ENCODE measurements at regions not wholly inside any gene's neighbourhood (a gene's known extent, or its start where the extent isn't known, plus 50 kb on each side); places are given as distances from the start of the nearest gene placed in this dataset.

GRCh38 chr5:15103130-15103529 lies 231.6 kb upstream of the ANKH start:
- ChIA-PET CTCF (interaction anchor here (2.0 to 2.1 kb wide), 2 partner anchors 25 to 722 kb away, joined by 4 to 9 read pairs; no protein-coding TSS in a partner anchor), SMC1A (ENCODE audit: uncharacterized antibody, unreplicated experiment) (interaction anchor here (1.0 to 2.6 kb wide), 2 partner anchors 9 to 722 kb away, joined by 4 to 7 read pairs; no protein-coding TSS in a partner anchor), POLR2A (no interaction called here), RAD21 (ENCODE audit: unreplicated experiment) (interaction anchor here (0.9 kb wide), 1 partner anchor 719 kb away, joined by 3 read pairs; no protein-coding TSS in a partner anchor)
- no peaks in the 10 kb centered on the region for H3K36me3 ChIP-seq (ENCODE audit: control insufficient read depth in 2 of 2, insufficient read depth in 2 of 2, low read length in 1 of 2)
- H3K4me1 ChIP-seq (ENCODE audit: control insufficient read depth, insufficient read depth, low read length): no peaks in the 10 kb centered on the region
- intact Hi-C loops (cut with micrococcal nuclease; ENCODE audit: unreplicated experiment) (no loop called here), in situ Hi-C loops (cut with MboI) (loop anchor here (10.0 kb wide), 1 partner anchor 722 kb away; no protein-coding TSS in a partner anchor)
- no peak overlapping the region for H3K4me2 ChIP-seq (ENCODE audit: control insufficient read depth, insufficient read depth)
- H3K27me3 ChIP-seq (replicated peaks in 1 of 2; ENCODE audit: control insufficient read depth in 2 of 2, insufficient read depth in 2 of 2, low read length in 1 of 2): no peaks in the 10 kb centered on the region
- no peak for DNase-seq (ENCODE audit: low read depth, low spot score)
- no peak for ATAC-seq
- no peaks in the 10 kb centered on the region for H4K20me1 ChIP-seq (ENCODE audit: control insufficient read depth, insufficient read depth)
- H3K27ac ChIP-seq (ENCODE audit: control insufficient read depth, insufficient read depth): no peak overlapping the region
- BruUV-seq (replicated peaks): no TSS peak
- no peak overlapping the region for H3K4me3 ChIP-seq
- no peaks in the 10 kb centered on the region for H3K79me2 ChIP-seq (ENCODE audit: control insufficient read depth, insufficient read depth, low read length)
- no peak overlapping the region for H3K9ac ChIP-seq (ENCODE audit: control insufficient read depth, insufficient read depth, low read length)
- FAIRE-seq: no peak
- WGBS (ENCODE audit: insufficient coverage, insufficient replicate concordance, low lambda C conversion rate, missing lambda C conversion rate): 2% methylated on average over 5 of the region's 5 CpGs
- H2AFZ ChIP-seq (ENCODE audit: control insufficient read depth, low read depth, low read length): no peak overlapping the region
- TF ChIP-seq BACH1 (IDR thresholded peaks at IDR 0.05; ENCODE audit: borderline replicate concordance): no peak
- TF ChIP-seq WRNIP1 (IDR thresholded peaks at IDR 0.05; ENCODE audit: borderline replicate concordance, low read depth, low read length): no peak
- no peak for TF ChIP-seq ZBTB33 (IDR thresholded peaks at IDR 0.05)
- TF ChIP-seq IKZF2 (IDR thresholded peaks at IDR 0.05): no peak
- TF ChIP-seq PAX8 (IDR thresholded peaks at IDR 0.05): no peak
- no peak for TF ChIP-seq HDAC2 (IDR thresholded peaks at IDR 0.05)
- no peaks in the 10 kb centered on the region for H3K9me3 ChIP-seq (replicated peaks; ENCODE audit: control insufficient read depth, insufficient read depth, low read length)

GRCh38 chr5:15097552-15097951 lies 226.0 kb upstream of the ANKH start:
- POLR2A ChIA-PET: no interaction called here
- Histone ChIP-seq H3K36me3 (ENCODE audit: control insufficient read depth in 2 of 2, insufficient read depth in 2 of 2, low read length in 1 of 2) (no peaks in the 10 kb centered on the region), H3K4me2 (ENCODE audit: control insufficient read depth, insufficient read depth) (no peak overlapping the region), H3K4me1 (ENCODE audit: control insufficient read depth, insufficient read depth, low read length) (no peaks in the 10 kb centered on the region), H3K27me3 (replicated peaks in 1 of 2; ENCODE audit: control insufficient read depth in 2 of 2, insufficient read depth in 2 of 2, low read length in 1 of 2) (no peaks in the 10 kb centered on the region), H3K9ac (ENCODE audit: control insufficient read depth, insufficient read depth, low read length) (no peak overlapping the region), H2AFZ (ENCODE audit: control insufficient read depth, low read depth, low read length) (no peak overlapping the region), H3K27ac (ENCODE audit: control insufficient read depth, insufficient read depth) (no peak overlapping the region), H4K20me1 (ENCODE audit: control insufficient read depth, insufficient read depth) (no peaks in the 10 kb centered on the region), H3K4me3 (no peak overlapping the region), H3K9me3 (replicated peaks; ENCODE audit: control insufficient read depth, insufficient read depth, low read length) (no peaks in the 10 kb centered on the region), H3K79me2 (ENCODE audit: control insufficient read depth, insufficient read depth, low read length) (no peaks in the 10 kb centered on the region)
- no peak for DNase-seq (ENCODE audit: low read depth, low spot score)
- intact Hi-C loops (cut with micrococcal nuclease; ENCODE audit: unreplicated experiment): no loop called here
- RAD21 ChIA-PET (ENCODE audit: unreplicated experiment): no interaction called here
- CTCF ChIA-PET: no interaction called here
- BruUV-seq (replicated peaks): no TSS peak
- FAIRE-seq: no peak
- in situ Hi-C loops (cut with MboI): no loop called here
- ATAC-seq: no peak
- SMC1A ChIA-PET (ENCODE audit: uncharacterized antibody, unreplicated experiment): no interaction called here
- TF ChIP-seq MLLT1 (IDR thresholded peaks at IDR 0.05): no peak
- TF ChIP-seq CHD1 (IDR thresholded peaks at IDR 0.05; ENCODE audit: low read depth, low read length): no peak
- TF ChIP-seq ATF7 (IDR thresholded peaks at IDR 0.05; ENCODE audit: low read depth): no peak
- no peak for TF ChIP-seq E2F4 (IDR thresholded peaks at IDR 0.05; ENCODE audit: low read depth, low read length)
- TF ChIP-seq IRF3 (IDR thresholded peaks at IDR 0.05): no peak
- TF ChIP-seq IRF4 (IDR thresholded peaks at IDR 0.05; ENCODE audit: low read depth, low read length): no peak
- no peak for TF ChIP-seq STAT3 (IDR thresholded peaks at IDR 0.05; ENCODE audit: low read depth, low read length)
- no peak for TF ChIP-seq WRNIP1 (IDR thresholded peaks at IDR 0.05; ENCODE audit: borderline replicate concordance, low read depth, low read length)
- no peak for TF ChIP-seq RUNX3 (IDR thresholded peaks at IDR 0.05; ENCODE audit: low read length)
